ENCODE measurements at regions not wholly inside any gene's neighbourhood (a gene's known extent, or its start where the extent isn't known, plus 50 kb on each side); places are given as distances from the start of the nearest gene placed in this dataset.

GRCh38 chr12:125512541-125513298, 447.5 kb downstream of the AACS start:
- DNase-seq = no peak
- Histone ChIP-seq H3K9me3 (no peaks in the 10 kb centered on the region), H3K4me3 (no peak overlapping the region), H3K36me3 (no peaks in the 10 kb centered on the region), H3K4me1 (no peaks in the 10 kb centered on the region), H3K27ac (no peak overlapping the region), H3K27me3 (no peaks in the 10 kb centered on the region)
- peak in 1 of 4 donors; percentile 43 for ATAC-seq
- WGBS (ENCODE audit: insufficient coverage, low coverage, low lambda C conversion rate, missing lambda C conversion rate) = 26% methylated on average over 8 of the region's 12 CpGs
- intact Hi-C loops (cut with DNase I) = no loop called here
- TF ChIP-seq POLR2A (IDR thresholded peaks at IDR 0.05) (no peak), CTCF (IDR thresholded peaks at IDR 0.05) (no peak)

- WGBS (ENCODE audit: insufficient coverage, low coverage, low lambda C conversion rate, missing lambda C conversion rate) = 64% methylated on average over 8 of the region's 8 CpGs
- Histone ChIP-seq H3K4me1 (no peaks in the 10 kb centered on the region), H3K4me3 (no peak overlapping the region), H3K27ac (no peak overlapping the region), H3K27me3 (no peaks in the 10 kb centered on the region), H3K36me3 (no peaks in the 10 kb centered on the region), H3K9me3 (no peaks in the 10 kb centered on the region)
- intact Hi-C loops (cut with DNase I) = no loop called here
- no peak for TF ChIP-seq CTCF (IDR thresholded peaks at IDR 0.05)
- no peak for TF ChIP-seq POLR2A (IDR thresholded peaks at IDR 0.05)
- DNase-seq = no peak
- ATAC-seq = no peak
Measured at GRCh38 chr12:125515887-125516286, 450.7 kb downstream of the AACS start.

- no peak overlapping the region for H3K27ac ChIP-seq
- ATAC-seq = no peak
- WGBS (ENCODE audit: insufficient coverage, low coverage, low lambda C conversion rate, missing lambda C conversion rate) = 11% methylated on average over 2 of the region's 2 CpGs
- H3K4me1 ChIP-seq = no peaks in the 10 kb centered on the region
- intact Hi-C loops (cut with DNase I) = no loop called here
- no peaks in the 10 kb centered on the region for H3K27me3 ChIP-seq
- TF ChIP-seq CTCF (IDR thresholded peaks at IDR 0.05) (no peak), POLR2A (IDR thresholded peaks at IDR 0.05) (no peak)
- no peaks in the 10 kb centered on the region for H3K9me3 ChIP-seq
- H3K4me3 ChIP-seq = no peak overlapping the region
- DNase-seq = no peak
- H3K36me3 ChIP-seq = no peaks in the 10 kb centered on the region
Measured at GRCh38 chr12:125518074-125518473, 452.8 kb downstream of the AACS start.

GRCh38 chr12:125519026-125519651, 453.9 kb downstream of the AACS start:
- TF ChIP-seq POLR2A (IDR thresholded peaks at IDR 0.05) (no peak), CTCF (IDR thresholded peaks at IDR 0.05) (no peak)
- ATAC-seq (no peak), DNase-seq (no peak)
- intact Hi-C loops (cut with DNase I) = no loop called here
- 44% methylated on average over 5 of the region's 15 CpGs for WGBS (ENCODE audit: insufficient coverage, low coverage, low lambda C conversion rate, missing lambda C conversion rate)
- Histone ChIP-seq H3K27ac (no peak overlapping the region), H3K36me3 (no peaks in the 10 kb centered on the region), H3K27me3 (no peaks in the 10 kb centered on the region), H3K4me3 (no peak overlapping the region), H3K4me1 (no peaks in the 10 kb centered on the region), H3K9me3 (no peaks in the 10 kb centered on the region)
